GM18951 (cell line): ENCODE measurements at regions not wholly inside any gene's neighbourhood (a gene's known extent, or its start where the extent isn't known, plus 50 kb on each side); places are given as distances from the start of the nearest gene placed in this dataset.

ENCODE experiments used
- POLR2A ChIP-seq: IDR thresholded peaks from 4 replicates; pipeline ENCODE4 v1.6.1; 2011; ENCODE audit warnings: mild to moderate bottlenecking; ENCODE audit not compliant: insufficient read length, insufficient read depth; ENCODE audit errors: extremely low read depth
- in situ Hi-C: fragments of 300-500 bp; cut with MboI; formaldehyde crosslinking; loops from one replicate; pipeline ENCODE4 v1.12.0; 2022; ENCODE audit warnings: low sequenced_read_pairs, mixed read lengths, inconsistent platforms; ENCODE audit not compliant: unreplicated experiment

DNA sequence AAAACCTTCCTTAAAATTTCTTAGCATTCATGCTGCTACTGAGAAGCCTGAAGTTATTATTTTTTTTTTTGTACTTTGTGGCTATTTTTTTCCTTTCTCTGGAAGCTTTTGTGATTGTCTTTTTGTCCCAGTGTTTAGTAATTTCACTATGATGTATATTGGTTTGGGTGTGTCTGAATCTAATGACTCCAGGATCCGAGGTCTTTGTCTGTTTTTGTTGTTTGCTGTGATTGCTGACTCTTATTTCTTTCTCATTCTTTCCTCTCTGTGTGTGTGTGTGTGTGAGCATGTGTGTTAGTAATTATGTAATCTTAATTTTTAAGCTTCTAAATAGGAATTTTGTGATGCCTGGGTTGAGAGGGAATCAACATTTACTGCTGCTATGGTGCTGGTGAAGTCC is 152.0 kb downstream of the RAP2B start:
- no peak for TF ChIP-seq POLR2A
- in situ Hi-C loops, result no loop called here

DNA sequence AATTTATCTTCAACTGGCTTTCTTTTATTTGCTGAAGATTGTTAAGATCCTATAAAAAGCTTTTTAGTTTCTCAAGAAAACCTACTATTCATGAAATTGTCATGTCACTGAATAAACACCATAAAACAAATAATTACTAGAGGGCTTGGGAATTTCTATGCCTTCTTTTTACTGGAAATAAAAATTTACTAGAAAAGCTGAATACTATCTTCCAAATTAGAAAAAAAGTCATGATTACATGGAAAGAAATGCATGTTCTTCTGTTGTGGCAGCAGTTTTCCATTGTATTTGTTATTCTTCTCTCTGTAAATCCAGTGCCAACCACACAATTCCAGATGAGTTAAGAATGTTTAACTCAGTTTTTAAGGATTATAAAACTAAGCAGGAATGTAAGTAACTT is 153.8 kb downstream of the RAP2B start:
- in situ Hi-C loops, result no loop called here
- TF ChIP-seq POLR2A, result no peak

DNA sequence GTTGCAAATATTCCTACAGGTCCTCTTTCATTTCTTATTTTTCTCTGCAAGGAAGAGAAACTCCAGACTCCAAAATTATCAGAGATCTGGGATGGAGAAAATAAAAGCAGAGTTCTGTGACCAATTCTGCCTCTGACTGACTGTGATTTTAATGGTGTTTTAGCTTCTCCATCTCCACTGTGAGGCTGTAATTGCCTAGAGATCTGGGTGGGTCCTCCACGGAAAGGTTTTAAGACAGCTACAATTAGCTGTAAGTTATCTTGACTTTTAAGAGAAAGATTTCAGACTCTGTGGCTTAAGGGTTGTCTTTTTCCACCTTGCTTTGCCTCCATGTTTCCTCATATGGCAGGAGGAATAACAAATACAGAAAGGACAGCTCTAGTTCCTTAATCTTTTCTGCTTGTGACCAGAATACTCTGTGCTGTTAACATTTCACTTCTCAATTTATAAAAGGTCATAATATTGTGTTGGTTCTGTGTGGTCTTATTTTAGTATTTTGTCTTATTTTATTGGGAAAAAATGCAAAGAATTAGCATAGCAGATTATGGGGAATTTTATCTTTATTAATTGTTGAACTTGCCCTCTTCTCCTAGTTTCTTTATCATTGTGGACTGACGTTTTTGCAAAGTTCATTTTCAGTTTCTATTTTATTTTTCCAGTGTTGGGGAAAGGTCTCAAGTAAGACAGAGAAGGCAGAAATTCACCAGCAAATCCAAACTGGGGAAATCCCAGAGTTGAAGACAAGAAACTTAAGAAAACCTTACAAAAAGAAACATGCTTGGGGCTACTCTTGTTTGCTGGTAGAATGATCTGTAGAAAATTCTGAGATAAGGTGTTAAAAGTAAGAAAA is 157.9 kb downstream of the RAP2B start:
- in situ Hi-C loops, result no loop called here
- TF ChIP-seq POLR2A, result no peak

DNA sequence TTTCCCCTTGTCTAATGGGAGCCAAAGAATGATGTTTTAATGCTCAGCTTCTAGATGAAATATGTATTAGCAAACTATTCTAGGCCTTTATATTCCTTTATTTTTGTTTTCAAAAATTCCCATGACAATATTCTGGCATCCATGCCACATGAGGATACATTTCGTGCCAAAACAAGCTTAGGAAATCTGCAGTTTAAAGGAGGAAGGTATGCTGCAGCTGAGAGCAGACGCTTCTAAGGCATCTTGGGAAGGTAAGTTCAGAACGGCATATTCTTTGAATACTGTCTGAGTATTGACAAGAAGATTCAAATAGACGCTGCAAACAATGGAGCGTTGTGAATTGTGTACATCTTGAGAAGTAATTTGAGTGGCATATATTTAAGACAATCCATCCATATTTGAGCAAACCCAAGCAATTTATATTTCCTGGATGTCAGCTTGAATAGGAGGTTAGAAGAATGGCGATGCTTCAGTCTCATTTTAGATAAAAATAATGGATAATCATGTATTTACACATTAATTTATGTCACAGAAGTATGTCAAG is 158.6 kb downstream of the RAP2B start:
- TF ChIP-seq POLR2A, result no peak
- in situ Hi-C loops, result no loop called here

DNA sequence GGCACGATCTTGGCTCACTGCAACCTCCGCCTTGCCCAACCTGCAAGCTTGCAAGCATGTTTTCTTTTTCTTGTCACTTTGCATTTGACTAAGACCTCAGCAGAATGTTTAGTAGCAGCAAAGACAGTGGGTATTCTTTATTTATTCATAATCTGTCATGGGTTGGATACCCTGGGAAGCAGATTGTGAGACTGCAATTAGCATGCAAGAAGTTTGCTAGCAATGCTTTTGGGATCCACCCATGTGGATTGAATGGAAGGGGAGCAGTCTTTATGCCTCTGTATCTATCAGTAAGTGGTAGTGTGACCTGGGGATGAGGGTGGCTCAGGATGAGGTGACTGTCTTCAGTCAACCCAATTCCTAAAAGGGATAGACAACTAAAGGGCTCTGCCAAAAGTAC is 166.7 kb downstream of the RAP2B start:
- TF ChIP-seq POLR2A, result no peak
- in situ Hi-C loops, result no loop called here

DNA sequence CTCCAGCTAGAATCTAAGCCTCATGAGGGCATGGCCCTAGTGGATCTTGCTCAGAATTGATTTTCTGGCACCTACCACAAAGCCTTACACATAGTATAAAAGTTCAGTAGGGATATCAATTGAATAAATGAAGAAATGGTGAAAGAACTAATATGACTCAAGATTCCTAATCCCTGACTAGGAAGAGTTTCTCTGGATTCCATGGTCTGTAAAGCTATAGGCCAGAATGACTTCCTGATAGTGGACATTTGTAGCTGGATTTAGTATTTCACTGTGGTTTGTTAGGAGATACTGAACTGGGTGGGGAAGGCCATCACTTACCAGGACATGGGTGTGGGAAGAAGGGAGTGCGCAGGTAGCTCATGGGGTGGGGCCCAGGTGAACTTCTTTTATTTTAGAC is 168.9 kb downstream of the RAP2B start:
- TF ChIP-seq POLR2A, result no peak
- in situ Hi-C loops, result no loop called here

DNA sequence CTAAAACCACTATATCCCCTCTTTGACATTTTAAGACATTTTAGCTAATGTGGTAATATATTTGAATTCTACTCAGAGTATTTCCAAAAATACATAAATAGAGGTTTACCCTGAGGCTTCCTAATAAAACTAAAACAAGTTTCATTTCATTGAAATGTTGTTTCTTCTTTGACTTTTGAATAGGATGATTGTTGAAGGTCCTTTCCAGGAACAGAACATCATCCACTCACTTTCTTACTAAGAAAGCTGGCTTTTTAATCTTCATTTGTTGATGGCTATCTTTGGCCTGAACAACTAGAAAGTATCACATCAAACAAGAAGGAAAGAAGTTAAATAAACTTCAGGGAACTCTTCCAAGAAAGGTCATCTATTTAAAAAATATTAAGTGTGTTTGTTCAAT is 169.7 kb downstream of the RAP2B start:
- TF ChIP-seq POLR2A, result no peak
- in situ Hi-C loops, result no loop called here

DNA sequence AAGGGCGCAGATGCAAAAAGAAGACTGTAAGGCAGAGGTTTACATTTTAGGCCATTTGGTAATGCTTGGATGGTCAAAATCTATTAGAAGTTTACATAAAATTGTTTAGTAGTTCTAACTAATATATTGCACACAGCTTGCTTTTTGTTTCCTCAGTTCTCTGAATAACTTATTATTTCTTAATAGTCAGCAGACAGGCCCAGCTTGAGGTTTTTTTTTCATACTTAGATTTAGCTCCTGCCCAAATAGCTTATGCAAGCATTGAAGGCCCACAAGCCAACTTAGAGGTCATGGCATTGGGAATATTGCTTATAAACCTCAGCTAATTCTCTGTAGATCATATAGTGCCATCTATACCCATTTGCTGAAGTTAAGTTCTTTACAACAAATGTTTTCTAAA is 172.5 kb downstream of the RAP2B start:
- TF ChIP-seq POLR2A, result no peak
- in situ Hi-C loops, result no loop called here

DNA sequence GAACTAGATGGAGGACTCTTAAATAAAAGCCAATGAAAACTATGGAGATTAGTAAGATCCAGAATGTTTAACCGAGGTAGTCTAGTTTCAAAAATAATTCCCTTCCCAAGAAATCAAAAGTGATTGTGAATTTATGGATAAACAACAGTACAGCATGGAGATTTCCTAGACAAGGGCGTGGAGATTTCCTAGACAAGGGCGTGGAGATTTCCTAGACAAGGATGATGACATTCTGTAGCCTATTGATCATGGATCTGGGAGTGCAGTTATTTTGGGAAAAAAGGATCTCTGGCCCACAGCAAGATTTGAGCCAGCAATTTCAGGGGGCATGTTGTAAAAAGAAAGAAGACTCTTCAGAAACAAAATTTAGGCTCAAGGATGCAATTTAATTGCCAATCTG is 175.3 kb downstream of the RAP2B start:
- no peak for TF ChIP-seq POLR2A
- in situ Hi-C loops, result no loop called here

DNA sequence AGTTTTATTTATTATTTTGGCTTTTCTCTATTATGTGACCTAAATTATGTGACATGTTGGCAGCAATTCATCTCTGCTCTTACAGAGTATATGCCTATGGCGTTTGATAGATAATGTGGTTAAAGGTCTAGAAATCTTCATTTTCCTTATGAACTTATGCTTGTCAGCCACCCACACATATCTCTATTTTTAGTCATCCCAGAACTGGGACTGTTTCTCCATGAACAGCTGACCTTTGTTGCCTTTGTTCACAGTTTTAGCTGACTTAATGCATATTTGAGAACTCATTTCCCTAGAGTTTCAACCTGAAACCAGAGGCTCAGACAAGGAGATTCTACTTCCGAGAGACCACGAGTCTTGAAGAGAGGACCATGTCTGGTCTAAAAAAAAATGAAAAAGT is 176.5 kb downstream of the RAP2B start:
- in situ Hi-C loops, result no loop called here
- TF ChIP-seq POLR2A, result no peak

DNA sequence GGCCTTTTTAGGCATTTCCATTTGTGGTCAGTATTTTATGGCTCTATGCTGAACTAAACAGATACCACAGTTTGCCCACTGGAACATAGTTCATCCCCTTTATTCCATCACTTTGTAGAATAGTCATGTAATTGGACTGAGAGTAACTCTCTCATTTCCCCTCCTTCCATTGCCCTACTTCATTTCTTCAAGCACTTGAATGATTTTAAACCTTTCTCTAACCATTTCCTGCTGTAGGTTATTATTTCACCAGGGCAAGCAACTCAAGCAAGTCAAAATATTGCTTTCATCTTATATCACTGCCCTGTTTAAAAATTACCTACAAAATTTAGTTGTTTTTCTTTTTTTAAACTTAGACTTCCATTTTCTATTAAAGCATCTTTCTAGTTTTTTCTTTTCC is 177.0 kb downstream of the RAP2B start:
- no peak for TF ChIP-seq POLR2A

DNA sequence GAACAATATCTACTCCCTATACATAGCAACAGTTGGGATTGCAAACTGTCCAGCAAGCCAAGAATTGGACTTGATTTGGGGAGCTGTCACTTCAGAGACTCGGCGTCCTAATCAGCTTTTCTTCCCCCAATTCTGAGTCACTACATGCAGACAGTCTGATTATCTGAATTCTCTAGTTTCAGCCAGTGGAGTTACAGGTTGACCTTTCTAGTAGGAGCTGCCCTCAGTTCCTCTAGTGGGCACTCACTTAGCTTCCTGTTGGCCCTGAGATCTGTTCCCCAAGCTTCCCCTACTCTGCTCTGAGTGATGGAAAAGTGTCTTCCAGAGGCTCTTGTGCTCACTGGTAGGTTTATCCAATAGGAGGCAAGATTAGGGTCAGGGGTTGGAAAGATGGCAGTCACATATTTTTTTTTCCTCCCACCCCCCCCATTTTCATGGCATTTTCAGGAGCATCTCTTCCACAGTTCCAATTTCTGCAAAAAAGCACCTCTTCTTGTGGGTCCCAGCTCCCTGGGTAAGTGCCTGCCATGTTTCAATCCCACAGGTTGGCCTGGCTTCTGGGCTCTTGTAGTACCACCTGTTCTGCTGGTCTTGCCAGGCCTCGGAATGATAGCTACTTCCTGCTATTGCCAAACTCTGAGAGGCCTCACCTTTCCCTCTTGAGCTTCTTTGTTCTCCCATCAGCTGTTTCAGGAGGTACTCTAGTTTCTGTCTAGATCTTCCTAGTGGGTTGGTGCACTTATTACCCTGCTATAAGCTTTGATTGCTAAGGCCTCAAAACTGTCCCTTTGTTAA is 182.2 kb downstream of the RAP2B start:
- in situ Hi-C loops, result no loop called here
- TF ChIP-seq POLR2A, result no peak

More for the DNA sequence above, 177.0 kb downstream of the RAP2B start:
- in situ Hi-C loops, result no loop called here

DNA sequence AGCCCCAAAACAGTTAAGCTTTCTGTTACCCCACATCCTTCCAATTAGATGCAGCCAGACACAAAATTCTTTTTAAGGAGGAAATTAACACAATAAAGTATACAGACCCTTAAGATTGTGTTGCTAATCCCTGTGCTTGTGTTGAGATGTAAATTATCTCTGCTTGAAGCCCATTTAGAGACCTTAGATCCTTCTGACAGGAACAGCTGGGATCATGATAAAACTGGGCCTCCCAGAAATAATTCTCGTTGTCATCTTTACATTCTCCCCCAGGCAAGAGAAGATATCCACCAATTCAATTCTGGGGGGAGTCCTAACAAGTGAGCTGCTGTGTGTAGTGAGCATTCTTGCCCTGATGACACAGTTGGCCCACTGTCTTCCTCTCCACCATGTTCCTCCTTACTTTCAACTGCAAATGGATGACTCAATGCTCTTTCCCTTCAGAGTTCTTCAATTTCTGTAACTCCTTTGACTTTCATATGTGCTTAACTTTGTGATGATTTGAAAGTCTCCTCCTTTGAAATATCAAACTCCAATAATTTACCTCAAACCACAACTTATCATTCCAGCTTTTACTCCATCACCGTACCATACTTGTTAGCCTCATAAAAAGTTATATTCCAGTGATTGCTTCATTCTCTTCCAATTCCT is 186.6 kb downstream of the RAP2B start:
- in situ Hi-C loops, result no loop called here
- no peak for TF ChIP-seq POLR2A

DNA sequence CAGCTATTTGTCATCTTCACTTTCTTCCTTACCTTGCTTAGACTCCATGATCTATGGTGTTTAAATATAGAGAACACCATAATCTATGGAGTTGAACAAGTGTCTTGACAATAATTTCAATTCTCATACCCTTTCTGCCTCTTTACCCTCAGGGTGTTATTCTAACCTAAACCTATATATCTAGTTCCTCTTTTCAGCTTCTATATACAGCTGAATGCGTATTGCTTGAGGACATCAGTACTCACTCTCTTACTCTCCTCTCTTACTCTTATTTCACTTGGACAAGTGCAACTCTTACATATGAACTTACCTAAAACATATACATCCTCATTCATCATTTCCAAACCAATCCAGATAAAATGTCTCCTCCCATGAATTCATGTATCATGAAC is 187.1 kb downstream of the RAP2B start:
- TF ChIP-seq POLR2A, result no peak
- in situ Hi-C loops, result no loop called here

DNA sequence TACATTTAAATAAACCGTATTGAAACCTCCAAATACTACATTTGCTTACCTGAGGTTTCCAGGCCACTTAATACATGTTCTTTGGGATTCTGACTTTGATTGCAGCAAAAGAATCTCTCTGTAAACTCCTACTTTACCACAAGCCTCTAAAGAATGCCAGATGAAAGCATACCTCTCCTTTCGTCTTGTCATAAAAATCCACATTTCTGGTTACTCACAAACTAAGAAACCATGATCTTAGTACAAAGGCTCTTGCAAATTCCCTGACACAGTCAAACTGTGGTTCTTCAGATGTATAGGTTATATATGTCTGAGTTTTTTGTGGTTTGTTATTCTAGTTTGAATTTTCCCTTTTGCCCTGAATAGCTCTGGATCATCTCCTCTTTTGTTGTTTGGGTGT is 188.4 kb downstream of the RAP2B start:
- in situ Hi-C loops, result no loop called here
- no peak for TF ChIP-seq POLR2A
